GM12878 (cell line): ENCODE measurements at regions not wholly inside any gene's neighbourhood (a gene's known extent, or its start where the extent isn't known, plus 50 kb on each side); places are given as distances from the start of the nearest gene placed in this dataset.

Experiments used
- ATAC-seq: fragments of 200-7000 bp; cut with Tn5 transposase; 3 replicates; pipeline ENCODE4 v1.9.1; 2020; ENCODE audit warnings: mild to moderate bottlenecking, moderate library complexity
- BruUV-seq: library from RNA; stranded (reverse); fragments of 400-500 nt; replicated peaks from 2 replicates; lab custom pipeline; 2021; lab: Mats Ljungman, UMichigan
- CTCF ChIA-PET: fragments of 300-600 bp; sonication (Branson Sonifier 250); formaldehyde crosslinking; extraction: SDS; loops from one replicate; lab custom pipeline; 2021; ENCODE audit warnings: inconsistent platforms; lab: Yijun Ruan, JAX
- POLR2A ChIA-PET: fragments of 350-600 bp; formaldehyde crosslinking; extraction: SDS; loops from one replicate; lab custom pipeline; 2021; ENCODE audit warnings: inconsistent platforms; lab: Charles Lee
- RAD21 ChIA-PET: fragments of 300-600 bp; sonication (Branson Sonifier 250); formaldehyde crosslinking; loops from one replicate; lab custom pipeline; 2023; ENCODE audit warnings: antibody characterized with exemption; ENCODE audit not compliant: unreplicated experiment; lab: Charles Lee
- SMC1A ChIA-PET: fragments of 300-600 bp; sonication (Branson Sonifier 250); formaldehyde crosslinking; loops from one replicate; lab custom pipeline; 2023; ENCODE audit not compliant: unreplicated experiment, uncharacterized antibody; lab: Charles Lee
- DNase-seq: peaks from one replicate; pipeline ENCODE4 v3.0.0-alpha.2; 2011; ENCODE audit warnings: low read depth, low spot score
- FAIRE-seq: peaks from 3 replicates; lab custom pipeline; 2011; peaks lifted over from hg19 to GRCh38; lab: Jason Lieb, UNC
- H2AFZ ChIP-seq: 2 replicates; pipeline ENCODE4 v1.6.0; 2011; ENCODE audit warnings: low read depth, low read length, control low read depth; ENCODE audit not compliant: control insufficient read depth
- H3K27ac ChIP-seq: 2 replicates; pipeline ENCODE4 v1.5.1; 2011; ENCODE audit warnings: control low read depth; ENCODE audit not compliant: control insufficient read depth, insufficient read depth
- H3K27me3 ChIP-seq, 2 experiments: replicated peaks in 1 of 2; 2 replicates each; pipeline versions ENCODE4 v1.6.0 to v1.6.1; 2011; ENCODE audit warnings: low read length in 1 of 2; ENCODE audit not compliant: control insufficient read depth in 2 of 2, insufficient read depth in 2 of 2
- H3K36me3 ChIP-seq, 2 experiments: 2 replicates each; pipeline ENCODE4 v1.5.1; 2011; ENCODE audit warnings: low read length in 1 of 2; ENCODE audit not compliant: control insufficient read depth in 2 of 2, insufficient read depth in 2 of 2
- H3K4me1 ChIP-seq: 2 replicates; pipeline ENCODE4 v1.6.1; 2011; ENCODE audit warnings: mild to moderate bottlenecking, low read length, moderate library complexity, mixed read lengths; ENCODE audit not compliant: control insufficient read depth, insufficient read depth
- H3K4me2 ChIP-seq: 2 replicates; pipeline ENCODE4 v1.6.0; 2011; ENCODE audit warnings: control low read depth; ENCODE audit not compliant: control insufficient read depth, insufficient read depth
- H3K4me3 ChIP-seq: fragments of 200-600 bp; sonication (generic); 2 replicates; pipeline ENCODE4 v1.5.1; 2016
- H3K79me2 ChIP-seq: 2 replicates; pipeline ENCODE4 v1.6.0; 2011; ENCODE audit warnings: low read length; ENCODE audit not compliant: control insufficient read depth, insufficient read depth
- H3K9ac ChIP-seq: 2 replicates; pipeline ENCODE4 v1.8.0; 2011; ENCODE audit warnings: low read length, control low read depth, mixed read lengths; ENCODE audit not compliant: control insufficient read depth, insufficient read depth
- H3K9me3 ChIP-seq: replicated peaks from 3 replicates; pipeline ENCODE4 v1.5.1; 2011; ENCODE audit warnings: mild to moderate bottlenecking, low read length; ENCODE audit not compliant: control insufficient read depth, insufficient read depth
- H4K20me1 ChIP-seq: 2 replicates; pipeline ENCODE4 v1.6.0; 2011; ENCODE audit not compliant: control insufficient read depth, insufficient read depth
- ATF7 ChIP-seq: fragments of 450-650 bp; IDR thresholded peaks from 2 replicates; pipeline ENCODE4 v1.6.1; 2016; ENCODE audit warnings: low read depth, mild to moderate bottlenecking
- BCL11A ChIP-seq: IDR thresholded peaks from 2 replicates; pipeline ENCODE4 v1.6.1; 2011; ENCODE audit warnings: low read depth, low read length
- BHLHE40 ChIP-seq, 2 experiments: fragments of 450-650 bp in 1 of 2; IDR thresholded peaks; 2 replicates each; pipeline ENCODE4 v1.6.1; 2011 to 2017; ENCODE audit warnings: low read depth in 2 of 2, borderline replicate concordance in 1 of 2, improper control_type of control experiment in 1 of 2, low read length in 1 of 2, mild to moderate bottlenecking in 1 of 2
- BMI1 ChIP-seq: fragments of 450-650 bp; IDR thresholded peaks from 2 replicates; pipeline ENCODE4 v1.6.1; 2016; ENCODE audit warnings: mild to moderate bottlenecking, moderate library complexity, borderline replicate concordance
- BRCA1 ChIP-seq: IDR thresholded peaks from 2 replicates; pipeline ENCODE4 v1.6.1; 2011; ENCODE audit warnings: low read depth, low read length, improper control_type of control experiment
- CHD1 ChIP-seq: IDR thresholded peaks from 2 replicates; pipeline ENCODE4 v1.6.1; 2012; ENCODE audit warnings: low read depth, low read length, improper control_type of control experiment
- CREB1 ChIP-seq: IDR thresholded peaks from 2 replicates; pipeline ENCODE4 v1.6.1; 2012; ENCODE audit warnings: low read depth, mild to moderate bottlenecking, inconsistent platforms
- FOS ChIP-seq: IDR thresholded peaks from 3 replicates; pipeline ENCODE4 v1.6.1; 2011; ENCODE audit warnings: borderline replicate concordance; ENCODE audit not compliant: insufficient read length; ENCODE audit errors: extremely low read depth
- FOXM1 ChIP-seq: IDR thresholded peaks from 2 replicates; pipeline ENCODE4 v1.6.1; 2012; ENCODE audit warnings: low read depth, mild to moderate bottlenecking, inconsistent platforms, low read length, moderate library complexity
- HCFC1 ChIP-seq: fragments of 150-350 bp; IDR thresholded peaks from 2 replicates; pipeline ENCODE4 v1.6.1; 2014; ENCODE audit warnings: low read length
- HDAC2 ChIP-seq: fragments of 200-600 bp; sonication (generic); IDR thresholded peaks from 2 replicates; pipeline ENCODE4 v1.6.1; 2017
- IKZF2 ChIP-seq, 2 experiments: fragments of 450-650 bp; IDR thresholded peaks; 2 replicates each; pipeline ENCODE4 v1.6.1; 2017; ENCODE audit warnings: mild to moderate bottlenecking in 2 of 2, moderate library complexity in 2 of 2
- IRF3 ChIP-seq: fragments of 450-650 bp; IDR thresholded peaks from 2 replicates; pipeline ENCODE4 v1.6.1; 2014; ENCODE audit warnings: mild to moderate bottlenecking
- JUNB ChIP-seq: IDR thresholded peaks from 2 replicates; pipeline ENCODE4 v1.6.1; 2016; ENCODE audit warnings: antibody characterized with exemption, mild to moderate bottlenecking
- LARP7 ChIP-seq: fragments of 450-650 bp; IDR thresholded peaks from 2 replicates; pipeline ENCODE4 v1.6.1; 2017; ENCODE audit warnings: mild to moderate bottlenecking
- MTA2 ChIP-seq: fragments of 450-650 bp; IDR thresholded peaks from 2 replicates; pipeline ENCODE4 v1.6.1; 2016; ENCODE audit warnings: low read depth, mild to moderate bottlenecking, moderate library complexity
- RUNX3 ChIP-seq: IDR thresholded peaks from 2 replicates; pipeline ENCODE4 v1.6.1; 2012; ENCODE audit warnings: low read length, inconsistent platforms
- SMAD1 ChIP-seq: fragments of 450-650 bp; IDR thresholded peaks from 2 replicates; pipeline ENCODE4 v1.6.1; 2018; ENCODE audit warnings: mild to moderate bottlenecking, low read depth; ENCODE audit not compliant: partially characterized antibody
- SMC3 ChIP-seq: IDR thresholded peaks from 2 replicates; pipeline ENCODE4 v1.6.1; 2011; ENCODE audit warnings: low read length, improper control_type of control experiment, borderline replicate concordance
- SP1 ChIP-seq: IDR thresholded peaks from one replicate; pipeline ENCODE4 v1.6.1; 2011; ENCODE audit warnings: low read depth, low read length
- YY1 ChIP-seq: IDR thresholded peaks from 2 replicates; pipeline ENCODE4 v1.6.1; 2011; ENCODE audit warnings: low read depth, mild to moderate bottlenecking, low read length
- WGBS: methylation state at CpG from one replicate; pipeline ENCODE4 v1.1.6; 2016; ENCODE audit warnings: low lambda C conversion rate; ENCODE audit not compliant: insufficient replicate concordance, insufficient coverage; ENCODE audit errors: missing lambda C conversion rate; 5-methylcytosine and 5-hydroxymethylcytosine counted together
- in situ Hi-C: fragments of 300-500 bp; cut with MboI; formaldehyde crosslinking; loops from 9 replicates; pipeline ENCODE4 v1.14.3; 2018; ENCODE audit warnings: mixed read lengths
- intact Hi-C: fragments of 100-400 bp; cut with micrococcal nuclease; formaldehyde crosslinking; loops from one replicate; pipeline ENCODE4 v1.14.2; 2022; ENCODE audit not compliant: unreplicated experiment
- TF ChIP-seq, protein P1 (sequence below): fragments of 450-650 bp; IDR thresholded peaks from 2 replicates; pipeline ENCODE4 v1.6.1; 2017; ENCODE audit warnings: antibody characterized with exemption, mild to moderate bottlenecking, moderate library complexity

DNA sequence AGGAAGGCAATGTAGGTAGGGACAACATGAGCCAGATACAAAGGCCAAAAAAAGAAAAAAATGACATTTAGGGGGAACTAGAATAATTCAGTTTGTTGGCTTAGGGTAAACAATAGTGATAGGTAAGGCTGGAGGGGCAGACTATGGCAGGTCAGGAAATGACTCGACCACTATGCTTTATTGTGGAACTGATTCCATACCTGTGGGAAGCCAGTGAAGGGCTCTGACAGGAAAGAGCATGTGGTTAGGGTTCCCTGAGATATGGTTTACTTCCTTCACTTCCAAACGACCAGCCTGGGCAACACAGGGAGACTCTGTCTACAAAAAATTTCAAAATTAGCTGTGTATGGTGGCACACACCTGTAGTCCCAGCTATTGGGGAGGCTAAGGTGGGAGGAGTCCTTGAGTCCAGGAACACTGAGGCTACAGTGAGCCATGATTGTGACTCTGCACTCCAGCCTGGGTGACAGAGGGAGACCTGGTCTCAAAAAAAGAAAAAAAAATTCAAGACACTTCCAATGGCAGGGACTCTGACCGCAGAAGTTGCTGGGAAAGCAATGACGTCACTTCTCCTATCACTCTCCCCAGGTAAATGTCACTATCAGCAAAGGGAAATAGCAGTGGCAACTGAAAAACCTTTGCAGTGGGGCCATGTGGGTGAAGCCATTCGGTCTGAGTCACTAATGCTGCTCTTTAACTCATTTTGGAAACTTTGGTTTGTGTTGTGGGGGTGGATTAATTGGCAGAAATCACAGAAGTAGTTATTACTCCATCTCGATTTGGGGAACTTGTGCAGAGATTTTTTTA is 192.8 kb upstream of the TSC22D1 start:
- H4K20me1 ChIP-seq, result no peaks in the 10 kb centered on the region
- no TSS peak for BruUV-seq
- no peak overlapping the region; the same call in 1 of the 2 replicates for H3K4me2 ChIP-seq
- no peaks in the 10 kb centered on the region for H3K79me2 ChIP-seq
- H3K9me3 ChIP-seq, result no peaks in the 10 kb centered on the region
- ATAC-seq (peak; percentile 69), FAIRE-seq (no peak), DNase-seq (peak; percentile 19)
- peaks cover 22% of the 10 kb centered on the region for H3K4me1 ChIP-seq
- CTCF ChIA-PET, result no interaction called here
- WGBS, result under 1% methylated on average over 6 of the region's 6 CpGs
- H3K4me3 ChIP-seq, result no peak overlapping the region
- RAD21 ChIA-PET, result no interaction called here
- peak overlapping the region; percentile 67; the same call in 1 of the 2 replicates for H2AFZ ChIP-seq
- intact Hi-C loops, result no loop called here
- H3K9ac ChIP-seq, result no peak overlapping the region
- POLR2A ChIA-PET, result interaction anchor here (0.7 kb wide), 1 partner anchor 15 kb away, joined by 3 read pairs; no protein-coding TSS in a partner anchor
- peak overlapping the region; percentile 53 for H3K27ac ChIP-seq
- no peaks in the 10 kb centered on the region for H3K27me3 ChIP-seq
- H3K36me3 ChIP-seq, result no peaks in the 10 kb centered on the region
- SMC1A ChIA-PET, result no interaction called here
- in situ Hi-C loops, result no loop called here
- TF ChIP-seq SP1 (no peak), BHLHE40 (IDR thresholded peaks at IDR 0.05; ENCODE audit: borderline replicate concordance in 1 of 2, low read depth in 2 of 2, low read length in 1 of 2) (no peak), FOS (no peak), SMC3 (no peak), YY1 (no peak), BCL11A (peak; percentile 85), JUNB (peak; percentile 69), CHD1 (no peak), FOXM1 (peak; percentile 25; the same call in 1 of the 2 replicates), HCFC1 (no peak), MTA2 (peak; percentile 78), RUNX3 (peak; percentile 77), SMAD1 (no peak), IRF3 (no peak), CREB1 (peak; percentile 45; the same call in 1 of the 2 replicates), LARP7 (no peak), HDAC2 (no peak), BRCA1 (no peak), BMI1 (no peak), IKZF2 (IDR thresholded peaks at IDR 0.05) (peak; percentile 49 to 59; a peak in 3 of 4 replicates), ATF7 (peak; percentile 95)
- TF ChIP-seq, protein P1, sequence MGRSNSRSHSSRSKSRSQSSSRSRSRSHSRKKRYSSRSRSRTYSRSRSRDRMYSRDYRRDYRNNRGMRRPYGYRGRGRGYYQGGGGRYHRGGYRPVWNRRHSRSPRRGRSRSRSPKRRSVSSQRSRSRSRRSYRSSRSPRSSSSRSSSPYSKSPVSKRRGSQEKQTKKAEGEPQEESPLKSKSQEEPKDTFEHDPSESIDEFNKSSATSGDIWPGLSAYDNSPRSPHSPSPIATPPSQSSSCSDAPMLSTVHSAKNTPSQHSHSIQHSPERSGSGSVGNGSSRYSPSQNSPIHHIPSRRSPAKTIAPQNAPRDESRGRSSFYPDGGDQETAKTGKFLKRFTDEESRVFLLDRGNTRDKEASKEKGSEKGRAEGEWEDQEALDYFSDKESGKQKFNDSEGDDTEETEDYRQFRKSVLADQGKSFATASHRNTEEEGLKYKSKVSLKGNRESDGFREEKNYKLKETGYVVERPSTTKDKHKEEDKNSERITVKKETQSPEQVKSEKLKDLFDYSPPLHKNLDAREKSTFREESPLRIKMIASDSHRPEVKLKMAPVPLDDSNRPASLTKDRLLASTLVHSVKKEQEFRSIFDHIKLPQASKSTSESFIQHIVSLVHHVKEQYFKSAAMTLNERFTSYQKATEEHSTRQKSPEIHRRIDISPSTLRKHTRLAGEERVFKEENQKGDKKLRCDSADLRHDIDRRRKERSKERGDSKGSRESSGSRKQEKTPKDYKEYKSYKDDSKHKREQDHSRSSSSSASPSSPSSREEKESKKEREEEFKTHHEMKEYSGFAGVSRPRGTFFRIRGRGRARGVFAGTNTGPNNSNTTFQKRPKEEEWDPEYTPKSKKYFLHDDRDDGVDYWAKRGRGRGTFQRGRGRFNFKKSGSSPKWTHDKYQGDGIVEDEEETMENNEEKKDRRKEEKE, result no peak
